H1 (cell line): ENCODE measurements at regions not wholly inside any gene's neighbourhood (a gene's known extent, or its start where the extent isn't known, plus 50 kb on each side); places are given as distances from the start of the nearest gene placed in this dataset.

Experiments used
- CHD1 ChIP-seq: IDR thresholded peaks from 2 replicates; pipeline ENCODE4 v1.6.1; 2012; ENCODE audit warnings: low read depth, low read length, improper control_type of control experiment
- EZH2 ChIP-seq: fragments of 200-600 bp; sonication (generic); IDR thresholded peaks from 2 replicates; pipeline ENCODE4 v1.7.1; 2012; ENCODE audit warnings: low read depth, mild to moderate bottlenecking, moderate library complexity, low read length, inconsistent platforms; ENCODE audit not compliant: severe bottlenecking
- MAX ChIP-seq: IDR thresholded peaks from 2 replicates; pipeline ENCODE4 v1.6.1; 2012; ENCODE audit warnings: inconsistent platforms
- NANOG ChIP-seq: IDR thresholded peaks from 2 replicates; pipeline ENCODE4 v1.6.1; 2011; ENCODE audit warnings: low read length, low read depth, mild to moderate bottlenecking, inconsistent platforms; ENCODE audit not compliant: insufficient read depth, poor library complexity, severe bottlenecking
- TAF7 ChIP-seq: optimal IDR thresholded peaks from 2 replicates; pipeline ENCODE3; 2011; ENCODE audit warnings: low read depth, mild to moderate bottlenecking, inconsistent platforms, low read length, moderate library complexity, borderline replicate concordance
- TF ChIP-seq, protein P1 (sequence below): fragments of 300-600 bp; sonication (generic); IDR thresholded peaks from 2 replicates; pipeline ENCODE4 v1.7.1; 2012; ENCODE audit warnings: low read length, moderate library complexity, mild to moderate bottlenecking, inconsistent platforms; ENCODE audit not compliant: insufficient replicate concordance

- TF ChIP-seq, protein P1, sequence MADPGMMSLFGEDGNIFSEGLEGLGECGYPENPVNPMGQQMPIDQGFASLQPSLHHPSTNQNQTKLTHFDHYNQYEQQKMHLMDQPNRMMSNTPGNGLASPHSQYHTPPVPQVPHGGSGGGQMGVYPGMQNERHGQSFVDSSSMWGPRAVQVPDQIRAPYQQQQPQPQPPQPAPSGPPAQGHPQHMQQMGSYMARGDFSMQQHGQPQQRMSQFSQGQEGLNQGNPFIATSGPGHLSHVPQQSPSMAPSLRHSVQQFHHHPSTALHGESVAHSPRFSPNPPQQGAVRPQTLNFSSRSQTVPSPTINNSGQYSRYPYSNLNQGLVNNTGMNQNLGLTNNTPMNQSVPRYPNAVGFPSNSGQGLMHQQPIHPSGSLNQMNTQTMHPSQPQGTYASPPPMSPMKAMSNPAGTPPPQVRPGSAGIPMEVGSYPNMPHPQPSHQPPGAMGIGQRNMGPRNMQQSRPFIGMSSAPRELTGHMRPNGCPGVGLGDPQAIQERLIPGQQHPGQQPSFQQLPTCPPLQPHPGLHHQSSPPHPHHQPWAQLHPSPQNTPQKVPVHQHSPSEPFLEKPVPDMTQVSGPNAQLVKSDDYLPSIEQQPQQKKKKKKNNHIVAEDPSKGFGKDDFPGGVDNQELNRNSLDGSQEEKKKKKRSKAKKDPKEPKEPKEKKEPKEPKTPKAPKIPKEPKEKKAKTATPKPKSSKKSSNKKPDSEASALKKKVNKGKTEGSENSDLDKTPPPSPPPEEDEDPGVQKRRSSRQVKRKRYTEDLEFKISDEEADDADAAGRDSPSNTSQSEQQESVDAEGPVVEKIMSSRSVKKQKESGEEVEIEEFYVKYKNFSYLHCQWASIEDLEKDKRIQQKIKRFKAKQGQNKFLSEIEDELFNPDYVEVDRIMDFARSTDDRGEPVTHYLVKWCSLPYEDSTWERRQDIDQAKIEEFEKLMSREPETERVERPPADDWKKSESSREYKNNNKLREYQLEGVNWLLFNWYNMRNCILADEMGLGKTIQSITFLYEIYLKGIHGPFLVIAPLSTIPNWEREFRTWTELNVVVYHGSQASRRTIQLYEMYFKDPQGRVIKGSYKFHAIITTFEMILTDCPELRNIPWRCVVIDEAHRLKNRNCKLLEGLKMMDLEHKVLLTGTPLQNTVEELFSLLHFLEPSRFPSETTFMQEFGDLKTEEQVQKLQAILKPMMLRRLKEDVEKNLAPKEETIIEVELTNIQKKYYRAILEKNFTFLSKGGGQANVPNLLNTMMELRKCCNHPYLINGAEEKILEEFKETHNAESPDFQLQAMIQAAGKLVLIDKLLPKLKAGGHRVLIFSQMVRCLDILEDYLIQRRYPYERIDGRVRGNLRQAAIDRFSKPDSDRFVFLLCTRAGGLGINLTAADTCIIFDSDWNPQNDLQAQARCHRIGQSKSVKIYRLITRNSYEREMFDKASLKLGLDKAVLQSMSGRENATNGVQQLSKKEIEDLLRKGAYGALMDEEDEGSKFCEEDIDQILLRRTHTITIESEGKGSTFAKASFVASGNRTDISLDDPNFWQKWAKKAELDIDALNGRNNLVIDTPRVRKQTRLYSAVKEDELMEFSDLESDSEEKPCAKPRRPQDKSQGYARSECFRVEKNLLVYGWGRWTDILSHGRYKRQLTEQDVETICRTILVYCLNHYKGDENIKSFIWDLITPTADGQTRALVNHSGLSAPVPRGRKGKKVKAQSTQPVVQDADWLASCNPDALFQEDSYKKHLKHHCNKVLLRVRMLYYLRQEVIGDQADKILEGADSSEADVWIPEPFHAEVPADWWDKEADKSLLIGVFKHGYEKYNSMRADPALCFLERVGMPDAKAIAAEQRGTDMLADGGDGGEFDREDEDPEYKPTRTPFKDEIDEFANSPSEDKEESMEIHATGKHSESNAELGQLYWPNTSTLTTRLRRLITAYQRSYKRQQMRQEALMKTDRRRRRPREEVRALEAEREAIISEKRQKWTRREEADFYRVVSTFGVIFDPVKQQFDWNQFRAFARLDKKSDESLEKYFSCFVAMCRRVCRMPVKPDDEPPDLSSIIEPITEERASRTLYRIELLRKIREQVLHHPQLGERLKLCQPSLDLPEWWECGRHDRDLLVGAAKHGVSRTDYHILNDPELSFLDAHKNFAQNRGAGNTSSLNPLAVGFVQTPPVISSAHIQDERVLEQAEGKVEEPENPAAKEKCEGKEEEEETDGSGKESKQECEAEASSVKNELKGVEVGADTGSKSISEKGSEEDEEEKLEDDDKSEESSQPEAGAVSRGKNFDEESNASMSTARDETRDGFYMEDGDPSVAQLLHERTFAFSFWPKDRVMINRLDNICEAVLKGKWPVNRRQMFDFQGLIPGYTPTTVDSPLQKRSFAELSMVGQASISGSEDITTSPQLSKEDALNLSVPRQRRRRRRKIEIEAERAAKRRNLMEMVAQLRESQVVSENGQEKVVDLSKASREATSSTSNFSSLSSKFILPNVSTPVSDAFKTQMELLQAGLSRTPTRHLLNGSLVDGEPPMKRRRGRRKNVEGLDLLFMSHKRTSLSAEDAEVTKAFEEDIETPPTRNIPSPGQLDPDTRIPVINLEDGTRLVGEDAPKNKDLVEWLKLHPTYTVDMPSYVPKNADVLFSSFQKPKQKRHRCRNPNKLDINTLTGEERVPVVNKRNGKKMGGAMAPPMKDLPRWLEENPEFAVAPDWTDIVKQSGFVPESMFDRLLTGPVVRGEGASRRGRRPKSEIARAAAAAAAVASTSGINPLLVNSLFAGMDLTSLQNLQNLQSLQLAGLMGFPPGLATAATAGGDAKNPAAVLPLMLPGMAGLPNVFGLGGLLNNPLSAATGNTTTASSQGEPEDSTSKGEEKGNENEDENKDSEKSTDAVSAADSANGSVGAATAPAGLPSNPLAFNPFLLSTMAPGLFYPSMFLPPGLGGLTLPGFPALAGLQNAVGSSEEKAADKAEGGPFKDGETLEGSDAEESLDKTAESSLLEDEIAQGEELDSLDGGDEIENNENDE, result no peak
- no peak for TF ChIP-seq EZH2
- TF ChIP-seq MAX, result no peak
- no peak for TF ChIP-seq NANOG
- TF ChIP-seq TAF7, result no peak
- no peak for TF ChIP-seq CHD1
Measured at GRCh38 chr2:17386771-17387170, 131.5 kb downstream of the RAD51AP2 start (continued).
